AML-193 (cell line): ENCODE measurements at regions not wholly inside any gene's neighbourhood (a gene's known extent, or its start where the extent isn't known, plus 50 kb on each side); places are given as distances from the start of the nearest gene placed in this dataset.

Experiments used
- DNase-seq, 2 experiments: peaks; one replicate each; lab custom pipeline; 2025; lab: John Stamatoyannopoulos, UW

- DNase-seq: no peak
These were observed 107.1 kb upstream of the STK17B start for GRCh38 chr2:196278491-196278911.

- DNase-seq: no peak
These were observed 108.2 kb upstream of the STK17B start for GRCh38 chr2:196279541-196279940.

GRCh38 chr2:196284144-196284844 lies 112.9 kb upstream of the STK17B start:
- no peak for DNase-seq

- DNase-seq: no peak
These were observed 113.6 kb upstream of the STK17B start for GRCh38 chr2:196284866-196285557.

GRCh38 chr2:196286821-196287220 lies 115.4 kb upstream of the STK17B start:
- no peak for DNase-seq

- DNase-seq: no peak
These were observed 116.1 kb upstream of the STK17B start for GRCh38 chr2:196287523-196287922.

GRCh38 chr2:196288006-196288538 lies 116.7 kb upstream of the STK17B start:
- DNase-seq: no peak

- no peak for DNase-seq
These were observed 117.6 kb upstream of the STK17B start for GRCh38 chr2:196289000-196289399.

GRCh38 chr2:196290136-196290535 lies 118.8 kb upstream of the STK17B start:
- DNase-seq: no peak

GRCh38 chr2:196290569-196290968 lies 119.2 kb upstream of the STK17B start:
- DNase-seq: no peak

- DNase-seq: no peak
These were observed 120.0 kb upstream of the STK17B start for GRCh38 chr2:196291426-196291825.

- no peak for DNase-seq
These were observed 120.8 kb upstream of the STK17B start for GRCh38 chr2:196291873-196292800.

GRCh38 chr2:196293751-196294515 lies 122.6 kb upstream of the STK17B start:
- DNase-seq: no peak

GRCh38 chr2:196294516-196294909 lies 123.1 kb upstream of the STK17B start:
- no peak for DNase-seq

- no peak for DNase-seq
These were observed 123.6 kb upstream of the STK17B start for GRCh38 chr2:196295005-196295404.

GRCh38 chr2:196298106-196298723 lies 126.8 kb upstream of the STK17B start:
- peak; percentile 32 to 45 for DNase-seq

GRCh38 chr2:196307775-196308305 lies 136.5 kb upstream of the STK17B start:
- DNase-seq: no peak

GRCh38 chr2:196309691-196310090 lies 138.3 kb upstream of the STK17B start:
- no peak for DNase-seq

GRCh38 chr2:196314157-196314556 lies 142.8 kb upstream of the STK17B start:
- DNase-seq: no peak

- no peak for DNase-seq
These were observed 143.4 kb upstream of the STK17B start for GRCh38 chr2:196314780-196315179.
